ENCODE measurements at regions not wholly inside any gene's neighbourhood (a gene's known extent, or its start where the extent isn't known, plus 50 kb on each side); places are given as distances from the start of the nearest gene placed in this dataset.

DNA sequence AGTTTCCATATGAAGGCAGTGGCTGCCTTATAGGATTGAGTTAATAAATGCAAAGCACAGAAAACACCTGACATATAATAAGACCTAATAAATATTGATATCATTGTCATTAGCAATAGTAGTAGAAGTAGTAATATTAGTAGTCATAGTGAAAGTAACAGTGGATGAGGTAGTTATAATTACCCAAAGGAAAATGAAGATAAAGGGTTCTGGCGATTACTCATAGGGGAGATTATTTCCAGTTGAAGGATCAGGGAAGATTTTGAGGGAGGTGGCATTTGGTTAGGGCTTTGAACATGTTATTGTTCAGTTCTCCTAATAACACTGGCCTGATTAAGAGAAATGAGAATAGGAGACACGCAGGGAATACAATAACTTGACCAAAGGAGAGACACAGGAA is 131.9 kb upstream of the GPRIN3 start:
- no peak for FAIRE-seq
- DNase-seq (ENCODE audit: insufficient read length, low spot score) = no peak

- FAIRE-seq = peak; percentile 72
- DNase-seq (ENCODE audit: insufficient read length, low spot score) = peak; percentile 27
Measured at GRCh38 chr4:89438102-89438831, 130.7 kb upstream of the GPRIN3 start.

- FAIRE-seq = peak; percentile 45
- no peak for DNase-seq (ENCODE audit: insufficient read length, low spot score)
Measured at GRCh38 chr4:89434364-89434988, 126.9 kb upstream of the GPRIN3 start.

- DNase-seq (ENCODE audit: insufficient read length, low spot score) (no peak), FAIRE-seq (no peak)
Measured at GRCh38 chr4:89427782-89428181, 120.2 kb upstream of the GPRIN3 start.

DNA sequence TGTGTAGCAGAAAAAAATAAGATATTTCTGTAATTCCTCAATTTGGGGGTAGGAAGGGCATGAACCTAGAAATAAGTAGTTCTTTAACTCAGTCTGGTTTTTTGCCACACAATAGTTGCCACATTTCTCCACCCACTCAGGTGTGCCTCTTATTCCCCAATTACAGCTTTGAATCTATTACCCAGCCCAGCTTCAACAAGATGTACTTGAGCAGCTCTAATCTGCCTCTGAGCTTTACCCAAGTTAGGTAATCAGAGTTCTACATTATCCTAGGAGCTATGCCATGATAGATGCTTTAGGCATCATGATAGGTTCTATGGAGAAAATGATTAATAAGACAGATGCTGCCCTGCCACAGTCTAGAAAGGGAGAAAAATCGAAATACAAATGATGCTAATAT is 117.4 kb upstream of the GPRIN3 start:
- no peak for FAIRE-seq

GRCh38 chr4:89422441-89422990 is 114.9 kb upstream of the GPRIN3 start:
- FAIRE-seq (no peak), DNase-seq (ENCODE audit: insufficient read length, low spot score) (no peak)

More for the DNA sequence above, 117.4 kb upstream of the GPRIN3 start:
- no peak for DNase-seq (ENCODE audit: insufficient read length, low spot score)

DNA sequence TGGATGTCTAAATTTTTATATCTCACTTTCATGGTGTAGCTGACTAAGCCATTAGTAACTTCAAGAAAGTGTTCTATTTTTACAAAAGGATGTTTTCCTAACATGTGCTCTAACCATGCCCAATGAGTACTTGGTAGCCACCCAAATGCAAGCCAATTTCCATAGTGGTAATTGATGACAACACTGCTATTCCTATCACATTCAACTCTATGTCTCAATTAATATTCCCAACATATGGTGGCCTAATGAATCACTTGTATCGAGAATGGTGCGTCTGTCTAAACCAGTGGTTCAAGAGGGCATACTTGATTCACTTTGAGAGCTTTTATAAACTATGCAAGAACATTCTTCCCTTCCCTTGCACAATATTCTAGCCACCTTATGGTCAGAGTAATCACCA is 112.9 kb upstream of the GPRIN3 start:
- FAIRE-seq (no peak), DNase-seq (ENCODE audit: insufficient read length, low spot score) (no peak)

DNA sequence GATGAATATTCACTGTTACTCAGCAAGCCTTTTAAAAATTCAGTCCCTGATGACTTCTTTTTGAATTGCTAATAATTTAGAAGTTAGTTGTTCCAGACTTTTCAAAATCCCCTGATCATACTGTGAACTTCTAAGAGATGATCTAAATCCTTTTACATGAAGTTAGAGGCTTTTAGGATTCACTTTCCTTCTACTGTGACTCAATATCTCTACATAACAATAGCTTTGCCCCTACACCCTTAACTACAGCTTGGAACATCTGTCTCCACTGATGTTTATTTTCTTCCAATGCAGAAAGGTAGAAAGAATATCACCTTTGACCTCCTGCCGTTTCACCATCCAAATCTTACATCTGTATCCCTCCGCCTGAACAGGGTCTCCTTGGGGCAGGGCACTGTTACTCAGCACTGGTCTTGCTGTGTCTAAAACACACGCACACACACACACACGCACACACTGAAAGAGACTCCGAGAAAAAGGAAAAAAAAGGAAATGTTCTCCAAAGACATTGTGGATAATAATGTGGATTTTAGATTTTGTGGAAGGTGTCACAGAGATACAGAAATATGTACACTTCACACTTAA is 111.6 kb upstream of the GPRIN3 start:
- no peak for FAIRE-seq
- DNase-seq (ENCODE audit: insufficient read length, low spot score) = no peak

DNA sequence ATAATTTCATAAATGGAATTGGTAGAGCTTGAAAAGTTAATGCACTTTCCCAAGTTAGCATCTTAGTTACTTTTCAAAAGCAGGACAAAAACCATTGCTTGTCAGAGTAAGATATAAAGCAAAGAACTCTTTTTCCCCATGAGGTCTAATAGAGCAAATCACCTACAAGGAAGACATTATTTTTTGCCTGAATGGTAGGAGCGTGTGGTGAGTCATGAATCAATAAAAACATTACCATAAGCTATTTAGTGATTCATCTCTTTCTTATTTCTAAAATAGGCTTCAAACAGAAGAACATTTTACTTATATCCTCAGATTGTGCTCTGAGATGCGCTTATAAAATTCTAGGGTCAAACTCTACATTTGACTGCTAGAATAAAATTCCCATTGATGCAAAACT is 109.4 kb upstream of the GPRIN3 start:
- DNase-seq (ENCODE audit: insufficient read length, low spot score) (no peak), FAIRE-seq (no peak)

DNA sequence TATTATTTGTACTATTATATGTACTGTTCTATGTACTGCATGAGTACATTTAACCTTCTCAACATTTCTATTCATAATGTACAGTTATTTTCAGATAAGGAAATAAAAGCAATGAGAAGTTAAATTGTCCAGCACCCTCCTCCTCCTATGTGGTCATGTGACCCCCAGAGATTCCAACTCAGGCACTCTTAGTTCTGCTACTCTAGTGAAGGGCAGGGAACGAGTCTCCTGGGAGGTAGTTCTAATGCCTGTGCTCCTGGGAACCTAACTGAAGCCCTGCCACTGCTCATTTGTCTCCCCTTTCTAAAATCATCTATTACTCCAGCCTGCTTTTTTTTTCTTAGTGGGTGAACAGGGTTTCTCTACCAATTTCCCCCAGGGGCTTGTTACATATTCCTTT is 105.9 kb upstream of the GPRIN3 start:
- DNase-seq (ENCODE audit: insufficient read length, low spot score) (no peak), FAIRE-seq (no peak)

GRCh38 chr4:89411539-89412309 is 104.1 kb upstream of the GPRIN3 start:
- FAIRE-seq (no peak), DNase-seq (ENCODE audit: insufficient read length, low spot score) (no peak)

DNA sequence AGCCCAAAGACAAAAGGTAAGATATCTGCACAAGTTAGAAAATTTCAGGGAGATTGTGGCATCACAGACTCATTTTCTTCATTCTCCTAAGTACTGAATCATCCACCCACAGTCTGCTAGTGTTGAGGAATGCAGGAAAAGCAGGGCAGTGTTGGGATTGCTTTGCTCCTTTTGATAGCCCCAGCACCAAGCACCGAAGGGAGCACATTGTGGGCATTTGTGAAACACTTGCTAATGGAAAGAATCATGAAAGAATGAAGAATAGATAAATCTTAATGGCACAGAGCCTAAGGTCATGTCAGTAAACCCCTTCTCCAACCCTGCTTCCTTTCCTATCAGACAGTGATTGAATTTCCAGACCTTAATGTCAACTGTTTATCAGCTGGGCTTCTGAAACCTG is 103.1 kb upstream of the GPRIN3 start:
- FAIRE-seq (no peak), DNase-seq (ENCODE audit: insufficient read length, low spot score) (no peak)

DNA sequence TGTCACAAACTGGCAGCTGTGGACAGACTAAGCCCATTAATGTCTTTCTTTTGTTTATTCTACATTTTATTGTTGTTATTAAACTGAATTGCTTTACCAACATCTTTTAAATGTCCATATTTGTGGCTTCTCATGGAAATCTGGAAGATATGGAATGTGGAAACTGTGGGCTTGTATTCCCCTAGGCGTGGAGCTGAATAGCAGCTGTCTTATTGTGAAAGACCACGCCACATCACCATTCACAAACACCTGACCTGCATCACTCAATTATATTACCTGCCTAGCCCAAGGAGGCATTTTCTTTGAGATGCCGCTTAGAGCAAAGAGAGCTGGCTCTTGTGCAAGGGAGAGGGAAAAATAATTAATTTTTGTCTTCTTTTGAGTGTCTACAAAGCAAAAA is 96.9 kb upstream of the GPRIN3 start:
- FAIRE-seq = no peak

DNA sequence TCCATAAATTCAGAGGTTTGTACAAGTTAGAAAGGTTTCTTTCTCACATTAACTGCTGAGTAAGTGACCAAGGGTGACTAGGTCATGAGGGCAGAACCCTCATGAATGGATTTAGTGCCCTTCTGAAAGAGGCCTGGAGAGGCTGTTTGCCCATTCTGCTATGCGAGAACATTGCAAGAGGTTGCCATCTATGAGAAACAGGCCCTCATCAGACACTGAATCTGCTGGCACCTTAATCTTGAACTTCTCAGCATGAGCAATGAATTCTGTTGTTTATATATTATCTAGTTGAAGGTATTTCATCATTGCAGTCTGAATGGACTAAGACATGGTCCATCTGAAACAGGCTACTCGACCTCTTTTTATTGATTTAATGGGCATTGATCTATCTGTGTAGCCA is 96.2 kb upstream of the GPRIN3 start:
- FAIRE-seq (no peak), DNase-seq (ENCODE audit: insufficient read length, low spot score) (no peak)

More for the DNA sequence above, 96.9 kb upstream of the GPRIN3 start:
- DNase-seq (ENCODE audit: insufficient read length, low spot score) = no peak

GRCh38 chr4:89400287-89401035 is 92.9 kb upstream of the GPRIN3 start:
- no peak for FAIRE-seq
- no peak for DNase-seq (ENCODE audit: insufficient read length, low spot score)

- no peak for DNase-seq (ENCODE audit: insufficient read length, low spot score)
- FAIRE-seq = no peak
Measured at GRCh38 chr4:89398644-89399043, 91.0 kb upstream of the GPRIN3 start.

DNA sequence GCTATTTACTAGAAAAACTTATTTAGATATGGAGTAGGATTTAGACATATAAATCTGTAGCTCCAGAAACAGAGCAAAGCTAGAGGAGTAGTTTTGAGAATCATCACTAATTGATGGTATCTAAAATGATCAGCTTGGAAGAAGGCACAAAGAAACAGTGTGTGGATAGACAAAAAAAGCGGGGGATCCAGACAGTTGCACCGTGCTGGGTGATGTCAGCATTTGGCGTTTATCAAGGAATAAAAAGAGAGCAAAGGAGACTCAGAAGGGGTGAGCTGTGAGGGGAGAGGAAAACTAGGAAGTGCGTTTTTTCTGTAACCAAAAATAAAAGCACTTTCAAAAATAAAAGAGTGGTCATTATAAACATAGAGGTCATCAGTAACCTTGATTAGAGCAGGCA is 90.5 kb upstream of the GPRIN3 start:
- DNase-seq (ENCODE audit: insufficient read length, low spot score) (no peak), FAIRE-seq (no peak)

- DNase-seq (ENCODE audit: insufficient read length, low spot score) = no peak
- no peak for FAIRE-seq
Measured at GRCh38 chr4:89397441-89397840, 89.8 kb upstream of the GPRIN3 start.

DNA sequence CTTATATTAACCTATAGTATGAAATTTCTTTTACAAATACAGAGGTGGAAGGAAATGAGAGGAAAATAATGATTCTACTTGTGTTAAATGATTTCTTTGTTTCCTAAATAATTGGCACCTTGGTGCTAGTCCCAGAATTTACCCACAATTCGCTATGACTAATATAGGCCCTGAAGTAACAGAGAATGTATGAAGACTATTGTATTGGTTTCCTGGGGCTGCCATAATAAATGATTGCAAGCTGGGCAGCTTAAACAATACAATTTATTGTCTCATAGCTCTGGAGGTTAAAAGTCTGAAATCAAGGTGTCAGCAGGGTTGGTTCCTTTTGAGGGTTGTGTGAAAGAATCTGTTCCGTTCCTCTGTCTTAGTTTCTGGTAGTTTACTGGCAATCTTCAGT is 74.8 kb upstream of the GPRIN3 start:
- FAIRE-seq (no peak), DNase-seq (ENCODE audit: insufficient read length, low spot score) (no peak)

DNA sequence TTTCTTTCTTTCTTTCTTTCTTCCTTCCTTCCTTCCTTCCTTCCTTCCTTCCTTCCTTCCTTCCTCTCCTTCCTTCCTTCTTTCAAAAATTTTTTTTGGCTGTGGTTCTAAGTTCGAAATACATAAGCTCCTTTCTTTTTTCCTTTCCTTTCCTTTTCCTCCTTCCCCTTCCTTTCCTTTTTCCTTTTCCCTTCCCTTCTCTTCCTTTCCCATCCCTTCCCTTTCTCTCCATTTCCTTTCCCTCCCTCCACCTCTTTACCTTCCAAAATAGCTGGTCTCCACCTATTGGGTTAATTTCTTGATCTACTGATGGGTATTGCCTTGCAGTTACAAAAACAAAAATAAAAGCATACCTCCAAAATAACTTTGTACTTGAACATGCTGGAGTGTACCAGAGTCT is 73.4 kb upstream of the GPRIN3 start:
- FAIRE-seq = no peak
- no peak for DNase-seq (ENCODE audit: insufficient read length, low spot score)
